Uterus (tissue), 2 donors: ENCODE measurements at regions not wholly inside any gene's neighbourhood (a gene's known extent, or its start where the extent isn't known, plus 50 kb on each side); places are given as distances from the start of the nearest gene placed in this dataset.

Source experiments
- CTCF ChIP-seq, 4 experiments: fragments of 200-600 bp in 2 of 4; fragments of 450-650 bp in 2 of 4; sonication (generic) in 2 of 4; IDR thresholded peaks; one replicate each; pipeline ENCODE4 v1.5.1; 2016 to 2019; ENCODE audit warnings: antibody characterized with exemption in 4 of 4, mild to moderate bottlenecking in 2 of 4, moderate library complexity in 1 of 4
- POLR2A ChIP-seq, 2 donors: fragments of 450-650 bp; IDR thresholded peaks; one replicate each; pipeline ENCODE4 v1.6.1; 2016; ENCODE audit warnings: antibody characterized with exemption in 2 of 2, mild to moderate bottlenecking in 1 of 2, moderate library complexity in 1 of 2

GRCh38 chr10:118161461-118162246 is 114.9 kb upstream of the RAB11FIP2 start:
- TF ChIP-seq CTCF (IDR thresholded peaks at IDR 0.05) (no peak), POLR2A (IDR thresholded peaks at IDR 0.05) (no peak)
